Vagina (tissue), 2 donors: ENCODE measurements at regions not wholly inside any gene's neighbourhood (a gene's known extent, or its start where the extent isn't known, plus 50 kb on each side); places are given as distances from the start of the nearest gene placed in this dataset.

Experiments
- POLR2A ChIP-seq, 2 donors: fragments of 450-650 bp; IDR thresholded peaks; one replicate each; pipeline ENCODE4 v1.6.1; 2017; ENCODE audit warnings: antibody characterized with exemption in 2 of 2, mild to moderate bottlenecking in 2 of 2, moderate library complexity in 2 of 2
- POLR2AphosphoS5 ChIP-seq, 2 donors: sonication (generic); formaldehyde crosslinking; IDR thresholded peaks; one replicate each; pipeline ENCODE4 v1.9.0; 2017; ENCODE audit warnings: antibody characterized with exemption in 2 of 2, mild to moderate bottlenecking in 2 of 2, low read depth in 1 of 2; ENCODE audit not compliant: insufficient read depth in 1 of 2
- TF ChIP-seq, protein P1 (sequence below), 3 experiments: fragments of 450-650 bp in 2 of 3; fragments of 200-600 bp in 1 of 3; sonication (generic) in 1 of 3; IDR thresholded peaks; one replicate each; pipeline ENCODE4 v1.5.1; 2017 to 2019; ENCODE audit warnings: antibody characterized with exemption in 3 of 3, mild to moderate bottlenecking in 2 of 3, moderate library complexity in 2 of 3

DNA sequence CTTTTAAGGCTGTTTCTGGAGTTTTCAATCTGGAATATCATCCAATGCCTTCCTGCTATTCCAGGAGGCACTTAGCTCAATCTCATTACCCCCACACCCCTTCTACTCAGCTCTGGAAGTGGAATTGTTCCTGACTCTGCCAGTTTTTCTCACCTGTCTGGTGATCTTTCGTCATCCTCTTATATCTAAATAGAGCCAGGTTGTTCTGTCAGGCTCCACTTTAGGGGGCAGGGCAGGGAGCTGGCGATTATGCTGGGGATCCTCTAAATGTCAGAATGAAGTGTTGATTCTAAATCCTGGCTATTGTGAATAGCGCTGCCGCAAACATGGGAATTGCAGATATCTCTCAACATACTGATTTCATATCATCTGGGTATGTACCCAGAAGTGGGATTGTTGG is 63.6 kb upstream of the ETV3 start:
- TF ChIP-seq, protein P1, sequence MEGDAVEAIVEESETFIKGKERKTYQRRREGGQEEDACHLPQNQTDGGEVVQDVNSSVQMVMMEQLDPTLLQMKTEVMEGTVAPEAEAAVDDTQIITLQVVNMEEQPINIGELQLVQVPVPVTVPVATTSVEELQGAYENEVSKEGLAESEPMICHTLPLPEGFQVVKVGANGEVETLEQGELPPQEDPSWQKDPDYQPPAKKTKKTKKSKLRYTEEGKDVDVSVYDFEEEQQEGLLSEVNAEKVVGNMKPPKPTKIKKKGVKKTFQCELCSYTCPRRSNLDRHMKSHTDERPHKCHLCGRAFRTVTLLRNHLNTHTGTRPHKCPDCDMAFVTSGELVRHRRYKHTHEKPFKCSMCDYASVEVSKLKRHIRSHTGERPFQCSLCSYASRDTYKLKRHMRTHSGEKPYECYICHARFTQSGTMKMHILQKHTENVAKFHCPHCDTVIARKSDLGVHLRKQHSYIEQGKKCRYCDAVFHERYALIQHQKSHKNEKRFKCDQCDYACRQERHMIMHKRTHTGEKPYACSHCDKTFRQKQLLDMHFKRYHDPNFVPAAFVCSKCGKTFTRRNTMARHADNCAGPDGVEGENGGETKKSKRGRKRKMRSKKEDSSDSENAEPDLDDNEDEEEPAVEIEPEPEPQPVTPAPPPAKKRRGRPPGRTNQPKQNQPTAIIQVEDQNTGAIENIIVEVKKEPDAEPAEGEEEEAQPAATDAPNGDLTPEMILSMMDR (IDR thresholded peaks at IDR 0.05) = no peak
- TF ChIP-seq POLR2A (IDR thresholded peaks at IDR 0.05) (no peak), POLR2AphosphoS5 (IDR thresholded peaks at IDR 0.05; ENCODE audit: insufficient read depth in 1 of 2, low read depth in 1 of 2) (no peak)
